Prostate gland (tissue), 2 donors: ENCODE measurements at regions not wholly inside any gene's neighbourhood (a gene's known extent, or its start where the extent isn't known, plus 50 kb on each side); places are given as distances from the start of the nearest gene placed in this dataset.

Source experiments
- DNase-seq: peaks from one replicate; pipeline ENCODE4 v3.0.0-alpha.2; 2019; ENCODE audit warnings: low spot score
- H3K27ac ChIP-seq, 2 donors: fragments of 200-600 bp; sonication (generic); 2 replicates each; pipeline ENCODE4 v1.5.1; 2017 to 2019
- H3K27me3 ChIP-seq: fragments of 200-600 bp; sonication (generic); replicated peaks from 2 replicates; pipeline ENCODE4 v1.5.1; 2019; ENCODE audit not compliant: insufficient read depth
- H3K36me3 ChIP-seq, 2 donors: fragments of 200-600 bp; sonication (generic); 1 replicate in 1 of 2; 2 replicates in 1 of 2; pipeline versions ENCODE4 v1.5.1 to v1.8.1; 2017 to 2019
- H3K4me1 ChIP-seq: fragments of 200-600 bp; sonication (generic); replicated peaks from 2 replicates; pipeline ENCODE4 v1.5.1; 2019
- H3K4me3 ChIP-seq, 2 donors: fragments of 200-600 bp; sonication (generic); 2 replicates each; pipeline ENCODE4 v1.5.1; 2017 to 2019
- H3K9me3 ChIP-seq: fragments of 200-600 bp; sonication (generic); 2 replicates; pipeline ENCODE4 v1.5.1; 2017
- CTCF ChIP-seq, 4 experiments: fragments of 200-600 bp in 2 of 4; fragments of 450-650 bp in 2 of 4; sonication (generic) in 2 of 4; IDR thresholded peaks; 1 replicate in 3 of 4; 2 replicates in 1 of 4; pipeline ENCODE4 v1.5.1; 2016 to 2019; ENCODE audit warnings: antibody characterized with exemption in 4 of 4, mild to moderate bottlenecking in 2 of 4, moderate library complexity in 2 of 4
- POLR2A ChIP-seq: fragments of 450-650 bp; IDR thresholded peaks from one replicate; pipeline ENCODE4 v1.6.1; 2016; ENCODE audit warnings: antibody characterized with exemption, mild to moderate bottlenecking
- POLR2AphosphoS5 ChIP-seq: sonication (generic); formaldehyde crosslinking; IDR thresholded peaks from one replicate; pipeline ENCODE4 v1.6.1; 2017; ENCODE audit warnings: antibody characterized with exemption
- WGBS: methylation state at CpG from one replicate; pipeline ENCODE4 v1.1.5; 2018; 5-methylcytosine and 5-hydroxymethylcytosine counted together
- intact Hi-C: fragments of 100-400 bp; cut with DNase I; formaldehyde crosslinking; loops from one replicate; pipeline ENCODE4 v1.14.2; 2022

- Histone ChIP-seq H3K4me1 (no peaks in the 10 kb centered on the region), H3K27me3 (peaks cover 3% of the 10 kb centered on the region), H3K4me3 (no peak overlapping the region), H3K9me3 (no peaks in the 10 kb centered on the region), H3K27ac (no peak overlapping the region), H3K36me3 (no peaks in the 10 kb centered on the region)
- no peak for TF ChIP-seq POLR2A
- TF ChIP-seq CTCF (IDR thresholded peaks at IDR 0.05): no peak
- no peak for TF ChIP-seq POLR2AphosphoS5
- intact Hi-C loops: loop anchor here (10.0 kb wide), 2 partner anchors 158 to 248 kb away; no protein-coding TSS in a partner anchor
- DNase-seq: no peak
- 48% methylated on average over 2 of the region's 2 CpGs for WGBS
These were observed 108.0 kb upstream of the PDE5A start for GRCh38 chr4:119736559-119736958.

DNA sequence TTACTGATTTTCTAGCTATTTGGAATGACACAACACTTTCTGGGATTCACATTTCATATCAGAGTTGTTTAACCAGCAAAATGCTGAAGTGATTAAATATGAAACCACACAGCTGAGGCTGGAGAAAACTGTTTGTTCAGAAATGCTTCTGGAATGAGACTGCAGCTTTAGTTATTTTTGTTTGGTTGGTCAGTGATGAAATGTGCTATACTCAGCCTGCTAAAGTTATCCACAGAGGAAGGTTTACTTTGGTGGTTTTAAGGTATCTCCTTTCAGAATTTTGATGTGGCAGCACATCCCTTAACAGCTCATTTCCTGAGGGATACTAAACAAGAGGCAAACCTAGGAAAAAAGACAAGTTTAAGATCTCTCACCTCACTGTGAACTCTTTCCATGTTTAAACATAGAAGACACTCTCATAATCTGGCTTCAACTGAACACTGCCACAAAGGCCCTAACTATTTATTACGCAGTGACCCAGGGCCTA is 106.6 kb upstream of the PDE5A start:
- intact Hi-C loops: loop anchor here (2.0 to 10.0 kb wide), 3 partner anchors 106 to 250 kb away; partner anchors contain the start of gene PDE5A
- peak overlapping the region; percentile 0 to 3 for H3K27ac ChIP-seq
- 36% methylated on average over 1 of the region's 1 CpG for WGBS

GRCh38 chr4:119733431-119733830 is 104.8 kb upstream of the PDE5A start:
- WGBS: 95% methylated on average over 1 of the region's 1 CpG
- intact Hi-C loops: loop anchor here (5.0 to 10.0 kb wide), 4 partner anchors 161 to 319 kb away; no protein-coding TSS in a partner anchor
- TF ChIP-seq POLR2A (no peak), POLR2AphosphoS5 (no peak), CTCF (IDR thresholded peaks at IDR 0.05) (no peak)
- Histone ChIP-seq H3K27me3 (no peaks in the 10 kb centered on the region), H3K9me3 (no peaks in the 10 kb centered on the region), H3K4me1 (no peaks in the 10 kb centered on the region), H3K27ac (no peak overlapping the region), H3K4me3 (no peak overlapping the region), H3K36me3 (no peaks in the 10 kb centered on the region)
- no peak for DNase-seq

More for the DNA sequence above, 106.6 kb upstream of the PDE5A start:
- no peak for TF ChIP-seq CTCF (IDR thresholded peaks at IDR 0.05)
- no peak for TF ChIP-seq POLR2AphosphoS5
- no peak for TF ChIP-seq POLR2A
- no peaks in the 10 kb centered on the region for H3K36me3 ChIP-seq
- no peaks in the 10 kb centered on the region for H3K9me3 ChIP-seq
- DNase-seq: no peak
- H3K4me1 ChIP-seq: no peaks in the 10 kb centered on the region
- peaks cover 3% of the 10 kb centered on the region for H3K27me3 ChIP-seq
- H3K4me3 ChIP-seq: no peak overlapping the region

GRCh38 chr4:119731778-119732177 is 103.2 kb upstream of the PDE5A start:
- Histone ChIP-seq H3K4me1 (no peaks in the 10 kb centered on the region), H3K27ac (no peak overlapping the region), H3K36me3 (no peaks in the 10 kb centered on the region), H3K27me3 (no peaks in the 10 kb centered on the region), H3K4me3 (no peak overlapping the region), H3K9me3 (no peaks in the 10 kb centered on the region)
- intact Hi-C loops: loop anchor here (5.0 to 10.0 kb wide), 4 partner anchors 163 to 321 kb away; no protein-coding TSS in a partner anchor
- DNase-seq: no peak
- TF ChIP-seq POLR2A (no peak), POLR2AphosphoS5 (no peak), CTCF (IDR thresholded peaks at IDR 0.05) (no peak)
- WGBS: 88% methylated on average over 5 of the region's 5 CpGs

DNA sequence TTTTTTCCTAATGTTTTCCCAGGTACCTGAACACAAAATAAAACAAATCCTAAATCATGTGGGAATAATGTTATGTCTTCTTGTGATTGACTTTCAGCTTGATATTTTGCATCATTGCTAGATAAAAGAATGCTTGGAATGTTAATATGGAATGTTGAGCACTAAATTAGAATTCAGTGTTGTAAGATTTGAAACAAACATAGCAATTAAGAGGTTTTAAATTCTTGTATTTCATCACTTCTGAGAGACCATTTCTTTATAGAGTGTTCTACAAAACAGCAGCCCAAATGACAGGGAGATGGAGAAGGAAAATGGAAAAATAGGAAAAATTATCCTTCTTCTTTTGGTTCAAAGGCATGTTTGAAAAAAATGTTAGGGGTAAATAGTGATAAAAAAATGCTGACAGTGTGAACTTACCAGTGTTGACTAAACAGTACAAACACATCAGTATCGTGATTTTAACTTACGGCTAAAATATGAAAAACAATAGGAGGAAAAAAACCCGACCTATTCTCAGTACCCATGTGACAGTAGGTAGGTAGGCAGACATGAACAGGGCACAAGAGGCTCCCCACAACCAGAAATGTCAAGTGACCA is 102.6 kb upstream of the PDE5A start:
- no peak overlapping the region for H3K27ac ChIP-seq
- H3K9me3 ChIP-seq: no peaks in the 10 kb centered on the region
- no peak overlapping the region for H3K4me3 ChIP-seq
- H3K4me1 ChIP-seq: no peaks in the 10 kb centered on the region
- H3K36me3 ChIP-seq: no peaks in the 10 kb centered on the region
- DNase-seq: no peak
- WGBS: 55% methylated on average over 3 of the region's 3 CpGs
- no peaks in the 10 kb centered on the region for H3K27me3 ChIP-seq
- TF ChIP-seq POLR2A: no peak
- no peak for TF ChIP-seq POLR2AphosphoS5
- TF ChIP-seq CTCF (IDR thresholded peaks at IDR 0.05): no peak
- intact Hi-C loops: loop anchor here (5.0 to 10.0 kb wide), 4 partner anchors 164 to 321 kb away; no protein-coding TSS in a partner anchor
